ENCODE measurements at regions not wholly inside any gene's neighbourhood (a gene's known extent, or its start where the extent isn't known, plus 50 kb on each side); places are given as distances from the start of the nearest gene placed in this dataset.
"Not testable (repeated sequence)": the region's sequence is repeated elsewhere in the genome, so short reads cannot be mapped to it uniquely, and the experiment has no call there.

GRCh38 chr12:82529101-82529500 is 157.6 kb upstream of the TMTC2 start:
- no peak for DNase-seq

- no peak for DNase-seq
Measured at GRCh38 chr12:82529954-82530353, 156.8 kb upstream of the TMTC2 start.

- no peak for DNase-seq
Measured at GRCh38 chr12:82530394-82530793, 156.3 kb upstream of the TMTC2 start.

- DNase-seq, result no peak
Measured at GRCh38 chr12:82533341-82533740, 153.4 kb upstream of the TMTC2 start.

- DNase-seq, result no peak
Measured at GRCh38 chr12:82537436-82537835, 149.3 kb upstream of the TMTC2 start.

GRCh38 chr12:82554529-82554928 is 132.2 kb upstream of the TMTC2 start:
- DNase-seq, result no peak

GRCh38 chr12:82555699-82556098 is 131.0 kb upstream of the TMTC2 start:
- no peak for DNase-seq

- DNase-seq, result no peak
Measured at GRCh38 chr12:82565966-82566365, 120.7 kb upstream of the TMTC2 start.

GRCh38 chr12:82567688-82568087 is 119.0 kb upstream of the TMTC2 start:
- DNase-seq, result no peak

GRCh38 chr12:82574191-82574590 is 112.5 kb upstream of the TMTC2 start:
- DNase-seq, result no peak

GRCh38 chr12:82578725-82579124 is 108.0 kb upstream of the TMTC2 start:
- no peak for DNase-seq

GRCh38 chr12:82583756-82584155 is 103.0 kb upstream of the TMTC2 start:
- DNase-seq, result no peak

GRCh38 chr12:82593143-82593542 is 93.6 kb upstream of the TMTC2 start:
- DNase-seq, result no peak

- DNase-seq, result no peak
Measured at GRCh38 chr12:82593901-82594396, 92.8 kb upstream of the TMTC2 start.

- DNase-seq, result no peak
Measured at GRCh38 chr12:82595941-82596340, 90.8 kb upstream of the TMTC2 start.

- peak; percentile 81 for DNase-seq
Measured at GRCh38 chr12:82596483-82596882, 90.2 kb upstream of the TMTC2 start.

- DNase-seq, result no peak
Measured at GRCh38 chr12:82600379-82600778, 86.3 kb upstream of the TMTC2 start.

GRCh38 chr12:82603647-82604046 is 83.1 kb upstream of the TMTC2 start:
- not testable (repeated sequence) for DNase-seq

- no peak for DNase-seq
Measured at GRCh38 chr12:82605115-82605514, 81.6 kb upstream of the TMTC2 start.

- no peak for DNase-seq
Measured at GRCh38 chr12:82608706-82609105, 78.0 kb upstream of the TMTC2 start.

GRCh38 chr12:82609234-82609914 is 77.3 kb upstream of the TMTC2 start:
- DNase-seq, result no peak

- DNase-seq, result no peak
Measured at GRCh38 chr12:82619644-82620043, 67.1 kb upstream of the TMTC2 start.

- DNase-seq, result no peak
Measured at GRCh38 chr12:82620917-82621316, 65.8 kb upstream of the TMTC2 start.

- peak; percentile 12 for DNase-seq
Measured at GRCh38 chr12:82625523-82625922, 61.2 kb upstream of the TMTC2 start.

GRCh38 chr12:82627799-82628198 is 58.9 kb upstream of the TMTC2 start:
- DNase-seq, result peak; percentile 67

Measured in NCI-H2029 treated with DMSO at 0.1 percent for 48 hours (cell line).